Activated CD8-positive, alpha-beta memory T cell treated with anti-CD3 and anti-CD28 coated beads, Interleukin-2, amount 50 U/mL, for 24 hours (primary cell): ENCODE measurements at regions not wholly inside any gene's neighbourhood (a gene's known extent, or its start where the extent isn't known, plus 50 kb on each side); places are given as distances from the start of the nearest gene placed in this dataset.

Source experiments
- DNase-seq: peaks from one replicate; pipeline ENCODE4 v3.0.0-alpha.2; 2020; ENCODE audit errors: extremely low read depth

GRCh38 chr4:82031376-82031927 lies 342.3 kb downstream of the HNRNPD start:
- no peak for DNase-seq

- no peak for DNase-seq
Measured at GRCh38 chr4:82017680-82018079, 356.1 kb downstream of the HNRNPD start.

GRCh38 chr4:82005158-82005557 lies 368.6 kb downstream of the HNRNPD start:
- DNase-seq, result no peak

GRCh38 chr4:81997313-81997712 lies 376.5 kb downstream of the HNRNPD start:
- no peak for DNase-seq

GRCh38 chr4:81990898-81991297 lies 382.9 kb downstream of the HNRNPD start:
- DNase-seq, result no peak

- DNase-seq, result no peak
Measured at GRCh38 chr4:81990211-81990610, 383.6 kb downstream of the HNRNPD start.

- no peak for DNase-seq
Measured at GRCh38 chr4:81989202-81989601, 384.6 kb downstream of the HNRNPD start.

- no peak for DNase-seq
Measured at GRCh38 chr4:81988178-81988577, 385.6 kb downstream of the HNRNPD start.

GRCh38 chr4:81984746-81985145 lies 389.0 kb downstream of the HNRNPD start:
- no peak for DNase-seq

- no peak for DNase-seq
Measured at GRCh38 chr4:81982846-81983540, 390.8 kb downstream of the HNRNPD start.

- no peak for DNase-seq
Measured at GRCh38 chr4:81981218-81981617, 392.6 kb downstream of the HNRNPD start.

GRCh38 chr4:81974523-81974922 lies 399.3 kb downstream of the HNRNPD start:
- no peak for DNase-seq

- DNase-seq, result no peak
Measured at GRCh38 chr4:81971637-81972381, 402.0 kb downstream of the HNRNPD start.

GRCh38 chr4:81971061-81971460 lies 402.7 kb downstream of the HNRNPD start:
- no peak for DNase-seq

GRCh38 chr4:81970454-81970853 lies 403.3 kb downstream of the HNRNPD start:
- DNase-seq, result no peak

GRCh38 chr4:81966676-81967075 lies 407.1 kb downstream of the HNRNPD start:
- DNase-seq, result no peak

GRCh38 chr4:81965911-81966310 lies 407.9 kb downstream of the HNRNPD start:
- no peak for DNase-seq

- no peak for DNase-seq
Measured at GRCh38 chr4:81965454-81965853, 408.3 kb downstream of the HNRNPD start.

- DNase-seq, result no peak
Measured at GRCh38 chr4:81963763-81964020, 410.1 kb downstream of the HNRNPD start.

GRCh38 chr4:81963015-81963762 lies 410.6 kb downstream of the HNRNPD start:
- no peak for DNase-seq

GRCh38 chr4:81960961-81961360 lies 412.8 kb downstream of the HNRNPD start:
- DNase-seq, result no peak

- DNase-seq, result no peak
Measured at GRCh38 chr4:81954271-81954670, 419.5 kb downstream of the HNRNPD start.
